GM23248 (cell line): ENCODE measurements at regions not wholly inside any gene's neighbourhood (a gene's known extent, or its start where the extent isn't known, plus 50 kb on each side); places are given as distances from the start of the nearest gene placed in this dataset.

ENCODE experiments used
- EZH2 ChIP-seq: fragments of 200-600 bp; sonication (generic); IDR thresholded peaks from 2 replicates; pipeline ENCODE4 v1.6.1; 2018; ENCODE audit warnings: antibody characterized with exemption, mild to moderate bottlenecking; ENCODE audit not compliant: insufficient read depth, poor library complexity, severe bottlenecking
- EZH2phosphoT487 ChIP-seq: fragments of 200-600 bp; sonication (generic); IDR thresholded peaks from 2 replicates; pipeline ENCODE4 v1.6.1; 2018; ENCODE audit warnings: antibody characterized with exemption, moderate library complexity, mild to moderate bottlenecking, low read depth; ENCODE audit not compliant: insufficient read depth

- TF ChIP-seq EZH2 = no peak
- TF ChIP-seq EZH2phosphoT487 = no peak
Observed at GRCh38 chr5:163377982-163378381, 59.4 kb upstream of the CCNG1 start.
